ENCODE measurements at regions not wholly inside any gene's neighbourhood (a gene's known extent, or its start where the extent isn't known, plus 50 kb on each side); places are given as distances from the start of the nearest gene placed in this dataset.
A peak's percentile ranks its signal among the peaks of the same experiment; 100 is the strongest.

DNA sequence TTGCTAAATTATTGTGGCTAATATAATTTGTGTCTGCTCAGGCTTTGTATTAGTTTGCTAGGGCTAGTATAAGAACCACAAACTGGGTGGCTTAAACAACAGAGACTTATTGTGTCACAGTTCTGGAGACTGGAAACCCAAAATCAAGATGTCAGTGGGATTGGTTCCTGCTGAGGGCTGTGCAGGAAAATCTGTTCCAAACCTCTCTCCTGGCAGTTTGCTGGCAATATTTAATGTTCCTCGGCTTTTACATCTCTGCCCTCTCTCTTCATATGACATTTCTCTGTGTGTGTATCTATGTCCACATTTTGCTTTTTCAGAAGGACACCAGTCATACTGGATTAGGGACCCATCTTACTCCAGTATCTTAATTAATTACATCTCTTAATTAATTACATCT, 498.8 kb upstream of the CD180 start:
- WGBS, 5 donors, result 76 to 93% (median 89%) methylated on average over 1 of the region's 1 CpG
- TF ChIP-seq POLR2A (IDR thresholded peaks at IDR 0.05) (no peak), EP300 (IDR thresholded peaks at IDR 0.05) (no peak), POLR2AphosphoS5 (IDR thresholded peaks at IDR 0.05) (no peak), CTCF (IDR thresholded peaks at IDR 0.05) (no peak)
- Histone ChIP-seq H3K27me3 (no peaks in the 10 kb centered on the region), H3K4me1 (peaks cover 0 to 23% (median 5%) of the 10 kb centered on the region in 4 donors), H3K9me3 (no peaks in the 10 kb centered on the region), H3K36me3 (no peaks in the 10 kb centered on the region), H3K27ac (peak overlapping the region in 2 of 5 donors; percentile 63 to 83), H3K4me3 (no peak overlapping the region)
- DNase-seq, result no peak
- intact Hi-C loops (cut with DNase I; ENCODE audit: low total_unique reads), result no loop called here

GRCh38 chr5:67694810-67695191, 498.2 kb upstream of the CD180 start:
- WGBS, 5 donors, result 84 to 90% (median 88%) methylated on average over 3 of the region's 3 CpGs
- H3K27ac ChIP-seq, result peak overlapping the region in 4 of 5 donors; percentile 2 to 83 (median 54)
- no peaks in the 10 kb centered on the region for H3K9me3 ChIP-seq
- intact Hi-C loops (cut with DNase I; ENCODE audit: low total_unique reads), result no loop called here
- H3K36me3 ChIP-seq, result no peaks in the 10 kb centered on the region
- no peak for DNase-seq
- peaks cover 0 to 23% (median 5%) of the 10 kb centered on the region in 4 donors for H3K4me1 ChIP-seq
- no peaks in the 10 kb centered on the region for H3K27me3 ChIP-seq
- no peak for TF ChIP-seq POLR2A (IDR thresholded peaks at IDR 0.05)
- TF ChIP-seq POLR2AphosphoS5 (IDR thresholded peaks at IDR 0.05), result no peak
- no peak for TF ChIP-seq EP300 (IDR thresholded peaks at IDR 0.05)
- TF ChIP-seq CTCF (IDR thresholded peaks at IDR 0.05), result no peak
- H3K4me3 ChIP-seq, result no peak overlapping the region

DNA sequence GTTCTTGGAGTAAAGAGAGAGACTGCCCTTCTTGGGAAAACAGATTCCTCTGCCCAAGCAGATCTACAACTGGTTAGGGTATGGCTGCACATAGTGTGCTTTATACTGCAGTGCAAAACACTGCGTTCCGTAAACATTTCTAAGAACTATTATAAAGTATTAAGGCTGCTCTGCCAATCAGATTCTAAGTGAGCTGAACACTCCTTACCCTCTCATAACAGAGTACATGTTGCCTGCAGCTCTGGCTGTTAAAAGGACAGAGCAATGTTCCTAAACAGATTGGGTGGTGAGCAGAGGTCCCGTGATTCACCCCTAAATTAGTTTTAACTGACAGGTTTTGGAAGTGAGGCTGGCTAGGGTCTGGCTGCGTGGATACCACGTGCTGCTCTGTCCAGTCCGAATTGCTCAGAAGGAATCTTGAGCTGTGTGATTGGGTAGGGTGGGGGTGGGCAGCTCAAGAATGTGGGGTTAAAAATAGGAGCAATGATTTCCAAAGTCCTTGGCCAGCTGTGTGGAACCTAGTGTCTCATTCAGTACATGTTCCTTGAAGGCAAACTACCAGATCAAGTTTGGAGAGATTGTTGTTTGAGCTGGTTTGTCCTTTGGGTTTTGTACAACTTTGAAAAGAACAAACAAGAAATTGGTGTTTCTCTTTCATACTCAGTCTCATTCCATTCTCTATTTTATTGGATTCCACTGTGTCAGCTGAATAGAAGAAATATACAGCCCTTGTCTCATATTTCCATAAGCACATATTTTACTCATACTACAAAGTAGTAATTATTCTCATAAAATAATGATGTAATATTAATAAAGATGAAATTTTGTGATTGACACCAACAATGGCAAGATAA, 497.6 kb upstream of the CD180 start:
- H3K4me3 ChIP-seq, result no peak overlapping the region
- 50 to 71% (median 61%) methylated on average over 6 of the region's 6 CpGs for WGBS, 5 donors

GRCh38 chr5:67686746-67687145, 490.1 kb upstream of the CD180 start:
- no peaks in the 10 kb centered on the region for H3K36me3 ChIP-seq
- 76 to 100% (median 84%) methylated on average over 1 of the region's 1 CpG for WGBS, 5 donors
- H3K4me1 ChIP-seq, result no peaks in the 10 kb centered on the region
- no peak overlapping the region for H3K4me3 ChIP-seq
- DNase-seq, result no peak
- no peak overlapping the region for H3K27ac ChIP-seq
- no peak for TF ChIP-seq CTCF (IDR thresholded peaks at IDR 0.05)
- TF ChIP-seq POLR2A (IDR thresholded peaks at IDR 0.05), result no peak
- no peak for TF ChIP-seq EP300 (IDR thresholded peaks at IDR 0.05)
- TF ChIP-seq POLR2AphosphoS5 (IDR thresholded peaks at IDR 0.05), result no peak
- H3K27me3 ChIP-seq, result no peaks in the 10 kb centered on the region
- intact Hi-C loops (cut with DNase I; ENCODE audit: low total_unique reads), result no loop called here
- H3K9me3 ChIP-seq, result no peaks in the 10 kb centered on the region

More for the DNA sequence above, 497.6 kb upstream of the CD180 start:
- H3K9me3 ChIP-seq, result no peaks in the 10 kb centered on the region
- H3K4me1 ChIP-seq, result peaks cover 0 to 23% (median 5%) of the 10 kb centered on the region in 4 donors
- H3K27me3 ChIP-seq, result no peaks in the 10 kb centered on the region
- intact Hi-C loops (cut with DNase I; ENCODE audit: low total_unique reads), result no loop called here
- no peaks in the 10 kb centered on the region for H3K36me3 ChIP-seq
- DNase-seq, result peak; percentile 26 to 56
- peak overlapping the region in 4 of 5 donors; percentile 42 to 83 (median 54) for H3K27ac ChIP-seq
- TF ChIP-seq POLR2AphosphoS5 (IDR thresholded peaks at IDR 0.05) (peak; percentile 46 to 93 (median 63)), POLR2A (IDR thresholded peaks at IDR 0.05) (no peak), CTCF (IDR thresholded peaks at IDR 0.05) (no peak), EP300 (IDR thresholded peaks at IDR 0.05) (peak; percentile 77)

Measured in stomach (tissue), 8 donors.